ENCODE measurements at regions not wholly inside any gene's neighbourhood (a gene's known extent, or its start where the extent isn't known, plus 50 kb on each side); places are given as distances from the start of the nearest gene placed in this dataset.

DNA sequence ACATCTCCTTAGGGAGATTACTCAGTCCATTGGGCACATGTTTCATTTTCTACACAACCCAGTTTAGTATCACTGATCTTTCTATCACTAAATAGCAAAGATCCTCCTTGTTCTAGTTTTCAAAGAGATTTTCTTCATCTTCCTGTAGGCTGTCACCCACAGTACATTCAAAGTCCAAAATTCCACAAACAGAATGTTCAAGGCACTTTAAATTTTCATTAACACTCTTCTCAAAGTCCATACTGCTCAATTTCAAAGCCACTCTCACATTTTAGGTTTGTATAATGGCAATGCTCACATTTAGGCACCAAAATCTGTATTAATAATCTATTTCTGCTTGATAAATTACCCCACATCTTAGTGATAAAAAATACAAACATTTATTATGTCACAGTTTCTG is 152.8 kb downstream of the FSIP2 start:
- TF ChIP-seq POLR2A (IDR thresholded peaks at IDR 0.05) (no peak), POLR2AphosphoS5 (IDR thresholded peaks at IDR 0.05) (no peak), CTCF (IDR thresholded peaks at IDR 0.05 in 8 of 11, conservative IDR thresholded peaks at IDR 0.05 in 3 of 11) (no peak)
- DNase-seq = no peak
- H3K36me3 ChIP-seq = no peaks in the 10 kb centered on the region
- no peak overlapping the region for H3K4me3 ChIP-seq
- H3K4me1 ChIP-seq = no peaks in the 10 kb centered on the region
- no peaks in the 10 kb centered on the region for H3K27me3 ChIP-seq (replicated peaks in 1 of 7)
- H3K27ac ChIP-seq = no peak overlapping the region
- H3K9me3 ChIP-seq = no peaks in the 10 kb centered on the region
- intact Hi-C loops (cut with DNase I; ENCODE audit: low total_unique reads) = no loop called here

DNA sequence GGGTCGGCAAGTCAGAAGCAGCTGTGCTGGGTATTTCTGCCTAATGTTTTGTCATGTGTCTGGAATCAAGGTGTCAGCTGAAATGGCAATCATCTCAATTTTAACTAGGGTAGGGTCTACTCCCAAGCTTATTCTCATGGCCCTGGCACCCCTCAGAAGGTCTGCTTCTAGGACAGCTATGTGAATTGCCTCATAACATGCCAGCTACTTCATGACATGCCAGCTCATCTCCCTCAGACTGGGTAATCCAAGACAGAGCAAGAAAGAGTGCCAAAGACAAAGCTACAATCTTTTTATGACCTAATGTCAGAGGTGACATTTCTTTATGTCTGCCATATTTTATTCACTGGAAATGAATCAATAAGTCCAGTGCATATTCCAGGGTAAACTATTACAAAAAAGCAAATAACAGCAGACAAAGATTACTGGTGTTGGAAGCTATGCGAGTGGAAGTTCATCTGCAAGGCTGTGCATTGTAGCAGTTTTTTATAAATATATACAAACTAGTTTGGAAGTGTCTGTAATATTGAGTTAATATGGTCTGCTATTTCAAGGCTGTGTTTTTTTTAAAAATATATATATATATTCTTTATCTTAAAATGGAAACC is 153.3 kb downstream of the FSIP2 start:
- no peak for DNase-seq
- WGBS, 5 donors = 90 to 95% (median 92%) methylated on average over 2 of the region's 2 CpGs
- H3K4me1 ChIP-seq = no peaks in the 10 kb centered on the region
- H3K27ac ChIP-seq = no peak overlapping the region
- H3K27me3 ChIP-seq (replicated peaks in 1 of 7) = no peaks in the 10 kb centered on the region
- H3K4me3 ChIP-seq = no peak overlapping the region
- no peaks in the 10 kb centered on the region for H3K9me3 ChIP-seq
- intact Hi-C loops (cut with DNase I; ENCODE audit: low total_unique reads) = no loop called here
- no peaks in the 10 kb centered on the region for H3K36me3 ChIP-seq
- TF ChIP-seq POLR2A (IDR thresholded peaks at IDR 0.05) = no peak
- TF ChIP-seq POLR2AphosphoS5 (IDR thresholded peaks at IDR 0.05) = no peak
- TF ChIP-seq CTCF (IDR thresholded peaks at IDR 0.05 in 8 of 11, conservative IDR thresholded peaks at IDR 0.05 in 3 of 11) = no peak

- Histone ChIP-seq H3K36me3 (no peaks in the 10 kb centered on the region), H3K27ac (no peak overlapping the region), H3K9me3 (no peaks in the 10 kb centered on the region), H3K27me3 (replicated peaks in 1 of 7) (no peaks in the 10 kb centered on the region), H3K4me1 (no peaks in the 10 kb centered on the region), H3K4me3 (no peak overlapping the region)
- 74 to 88% (median 84%) methylated on average over 1 of the region's 1 CpG for WGBS, 5 donors
- intact Hi-C loops (cut with DNase I; ENCODE audit: low total_unique reads) = no loop called here
- TF ChIP-seq CTCF (IDR thresholded peaks at IDR 0.05 in 8 of 11, conservative IDR thresholded peaks at IDR 0.05 in 3 of 11) (no peak), POLR2A (IDR thresholded peaks at IDR 0.05) (no peak), POLR2AphosphoS5 (IDR thresholded peaks at IDR 0.05) (no peak)
- DNase-seq = no peak
These were observed 153.9 kb downstream of the FSIP2 start for GRCh38 chr2:185892484-185892883.

DNA sequence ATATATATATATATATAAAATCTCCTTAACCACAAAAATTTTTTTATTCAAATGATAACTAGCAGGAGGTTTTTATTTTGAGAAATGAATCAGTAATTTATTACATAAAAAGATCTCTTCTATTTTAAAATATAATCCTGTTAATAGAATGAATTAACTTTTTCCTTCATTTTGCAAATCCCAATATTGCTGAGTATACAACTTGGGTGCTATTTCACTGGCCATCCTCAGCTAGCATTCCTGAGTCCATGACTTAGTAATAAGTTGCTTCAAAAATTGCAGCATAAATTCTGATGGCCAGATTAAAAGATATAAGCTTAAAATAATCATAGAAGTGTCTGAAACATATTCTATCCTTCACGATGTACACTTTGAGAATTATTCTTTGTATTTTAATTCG is 155.6 kb downstream of the FSIP2 start:
- no peaks in the 10 kb centered on the region for H3K27me3 ChIP-seq (replicated peaks in 1 of 7)
- no peak overlapping the region for H3K27ac ChIP-seq
- no peaks in the 10 kb centered on the region for H3K36me3 ChIP-seq
- H3K4me3 ChIP-seq = no peak overlapping the region
- H3K4me1 ChIP-seq = no peaks in the 10 kb centered on the region
- DNase-seq = no peak
- no peaks in the 10 kb centered on the region for H3K9me3 ChIP-seq
- intact Hi-C loops (cut with DNase I; ENCODE audit: low total_unique reads) = no loop called here
- 89 to 94% (median 93%) methylated on average over 2 of the region's 2 CpGs for WGBS, 5 donors
- no peak for TF ChIP-seq POLR2A (IDR thresholded peaks at IDR 0.05)

All from spleen (tissue), 11 donors.